ENCODE measurements at regions not wholly inside any gene's neighbourhood (a gene's known extent, or its start where the extent isn't known, plus 50 kb on each side); places are given as distances from the start of the nearest gene placed in this dataset.
"Not testable (repeated sequence)": the region's sequence is repeated elsewhere in the genome, so short reads cannot be mapped to it uniquely, and the experiment has no call there.

DNA sequence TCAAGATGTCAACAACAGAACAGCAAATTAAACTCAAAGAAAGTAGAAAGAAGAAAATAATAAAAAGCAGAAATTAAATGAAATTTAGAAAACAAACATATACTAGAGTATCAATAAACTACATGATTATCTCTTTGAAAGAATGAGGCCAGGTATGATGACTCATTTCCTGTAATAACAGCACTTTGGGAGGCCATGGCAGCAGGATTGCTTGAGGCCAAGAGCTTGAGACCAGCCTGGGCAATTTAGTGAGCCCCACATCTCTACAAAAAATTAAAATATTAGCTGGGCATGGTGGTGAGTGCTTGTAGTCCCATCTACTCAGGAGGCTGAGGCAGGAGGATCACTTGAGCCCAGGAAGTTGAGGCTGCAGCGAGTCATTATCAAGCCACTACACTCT, 232.5 kb downstream of the RAB11FIP4 start:
- WGBS, 2 donors (ENCODE audit: low coverage in 1 of 2) = 70 to 73% methylated on average over 1 of the region's 1 CpG
- no peak overlapping the region for H3K27ac ChIP-seq
- intact Hi-C loops (cut with DNase I; ENCODE audit: low total_unique reads) (no loop called here), in situ Hi-C loops (cut with MboI; ENCODE audit: low pct_ligation_motif_present in 1 of 4, low pct_unique_long_range_greater_than_20kb in 1 of 4, low sequenced_read_pairs in 3 of 4) (no loop called here)
- H3K9me3 ChIP-seq = peaks cover 5 to 7% of the 10 kb centered on the region in 2 donors
- H3K4me3 ChIP-seq = no peak overlapping the region
- H3K36me3 ChIP-seq = no peaks in the 10 kb centered on the region
- TF ChIP-seq POLR2AphosphoS5 (IDR thresholded peaks at IDR 0.05) = no peak
- no peak for TF ChIP-seq POLR2A (IDR thresholded peaks at IDR 0.05)
- no peak for TF ChIP-seq EP300 (IDR thresholded peaks at IDR 0.05; ENCODE audit: low read depth)
- TF ChIP-seq, protein P1, sequence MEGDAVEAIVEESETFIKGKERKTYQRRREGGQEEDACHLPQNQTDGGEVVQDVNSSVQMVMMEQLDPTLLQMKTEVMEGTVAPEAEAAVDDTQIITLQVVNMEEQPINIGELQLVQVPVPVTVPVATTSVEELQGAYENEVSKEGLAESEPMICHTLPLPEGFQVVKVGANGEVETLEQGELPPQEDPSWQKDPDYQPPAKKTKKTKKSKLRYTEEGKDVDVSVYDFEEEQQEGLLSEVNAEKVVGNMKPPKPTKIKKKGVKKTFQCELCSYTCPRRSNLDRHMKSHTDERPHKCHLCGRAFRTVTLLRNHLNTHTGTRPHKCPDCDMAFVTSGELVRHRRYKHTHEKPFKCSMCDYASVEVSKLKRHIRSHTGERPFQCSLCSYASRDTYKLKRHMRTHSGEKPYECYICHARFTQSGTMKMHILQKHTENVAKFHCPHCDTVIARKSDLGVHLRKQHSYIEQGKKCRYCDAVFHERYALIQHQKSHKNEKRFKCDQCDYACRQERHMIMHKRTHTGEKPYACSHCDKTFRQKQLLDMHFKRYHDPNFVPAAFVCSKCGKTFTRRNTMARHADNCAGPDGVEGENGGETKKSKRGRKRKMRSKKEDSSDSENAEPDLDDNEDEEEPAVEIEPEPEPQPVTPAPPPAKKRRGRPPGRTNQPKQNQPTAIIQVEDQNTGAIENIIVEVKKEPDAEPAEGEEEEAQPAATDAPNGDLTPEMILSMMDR (IDR thresholded peaks at IDR 0.05) = no peak
- no peaks in the 10 kb centered on the region for H3K4me1 ChIP-seq
- DNase-seq = no peak
- no peaks in the 10 kb centered on the region for H3K27me3 ChIP-seq

- intact Hi-C loops (cut with DNase I; ENCODE audit: low total_unique reads) = no loop called here
- H3K4me1 ChIP-seq = no peaks in the 10 kb centered on the region
- no peak overlapping the region for H3K4me3 ChIP-seq
- no peaks in the 10 kb centered on the region for H3K36me3 ChIP-seq
- no peak overlapping the region for H3K27ac ChIP-seq
- in situ Hi-C loops (cut with MboI; ENCODE audit: low pct_ligation_motif_present in 1 of 4, low pct_unique_long_range_greater_than_20kb in 1 of 4, low sequenced_read_pairs in 3 of 4) = no loop called here
- H3K27me3 ChIP-seq = no peaks in the 10 kb centered on the region
- H3K9me3 ChIP-seq = peaks cover 5 to 7% of the 10 kb centered on the region in 2 donors
- no peak for TF ChIP-seq POLR2AphosphoS5 (IDR thresholded peaks at IDR 0.05)
- TF ChIP-seq, protein P1 (IDR thresholded peaks at IDR 0.05) = no peak
- WGBS, 2 donors (ENCODE audit: low coverage in 1 of 2) = 59 to 72% methylated on average over 3 of the region's 3 CpGs
- no peak for DNase-seq
These were observed 231.0 kb downstream of the RAB11FIP4 start for GRCh38 chr17:31622500-31622899.

GRCh38 chr17:31621566-31621965, 230.1 kb downstream of the RAB11FIP4 start:
- H3K4me3 ChIP-seq = no peak overlapping the region
- no peaks in the 10 kb centered on the region for H3K4me1 ChIP-seq
- H3K9me3 ChIP-seq = peaks cover 5 to 7% of the 10 kb centered on the region in 2 donors
- intact Hi-C loops (cut with DNase I; ENCODE audit: low total_unique reads) = no loop called here
- no peak overlapping the region for H3K27ac ChIP-seq
- TF ChIP-seq, protein P1 (IDR thresholded peaks at IDR 0.05) = no peak
- TF ChIP-seq POLR2A (IDR thresholded peaks at IDR 0.05) = no peak
- TF ChIP-seq POLR2AphosphoS5 (IDR thresholded peaks at IDR 0.05) = no peak
- no peaks in the 10 kb centered on the region for H3K36me3 ChIP-seq
- in situ Hi-C loops (cut with MboI; ENCODE audit: low pct_ligation_motif_present in 1 of 4, low pct_unique_long_range_greater_than_20kb in 1 of 4, low sequenced_read_pairs in 3 of 4) = no loop called here
- WGBS, 2 donors (ENCODE audit: low coverage in 1 of 2) = 74 to 77% methylated on average over 4 of the region's 4 CpGs
- DNase-seq = no peak
- H3K27me3 ChIP-seq = no peaks in the 10 kb centered on the region

GRCh38 chr17:31611053-31611452, 219.6 kb downstream of the RAB11FIP4 start:
- H3K36me3 ChIP-seq; H3K4me1 ChIP-seq; intact Hi-C loops (cut with DNase I; ENCODE audit: low total_unique reads); H3K27ac ChIP-seq; in situ Hi-C loops (cut with MboI; ENCODE audit: low pct_ligation_motif_present in 1 of 4, low pct_unique_long_range_greater_than_20kb in 1 of 4, low sequenced_read_pairs in 3 of 4); H3K27me3 ChIP-seq; DNase-seq; H3K4me3 ChIP-seq; H3K9me3 ChIP-seq: not testable (repeated sequence)
- 66 to 72% methylated on average over 4 of the region's 4 CpGs for WGBS, 2 donors (ENCODE audit: low coverage in 1 of 2)

DNA sequence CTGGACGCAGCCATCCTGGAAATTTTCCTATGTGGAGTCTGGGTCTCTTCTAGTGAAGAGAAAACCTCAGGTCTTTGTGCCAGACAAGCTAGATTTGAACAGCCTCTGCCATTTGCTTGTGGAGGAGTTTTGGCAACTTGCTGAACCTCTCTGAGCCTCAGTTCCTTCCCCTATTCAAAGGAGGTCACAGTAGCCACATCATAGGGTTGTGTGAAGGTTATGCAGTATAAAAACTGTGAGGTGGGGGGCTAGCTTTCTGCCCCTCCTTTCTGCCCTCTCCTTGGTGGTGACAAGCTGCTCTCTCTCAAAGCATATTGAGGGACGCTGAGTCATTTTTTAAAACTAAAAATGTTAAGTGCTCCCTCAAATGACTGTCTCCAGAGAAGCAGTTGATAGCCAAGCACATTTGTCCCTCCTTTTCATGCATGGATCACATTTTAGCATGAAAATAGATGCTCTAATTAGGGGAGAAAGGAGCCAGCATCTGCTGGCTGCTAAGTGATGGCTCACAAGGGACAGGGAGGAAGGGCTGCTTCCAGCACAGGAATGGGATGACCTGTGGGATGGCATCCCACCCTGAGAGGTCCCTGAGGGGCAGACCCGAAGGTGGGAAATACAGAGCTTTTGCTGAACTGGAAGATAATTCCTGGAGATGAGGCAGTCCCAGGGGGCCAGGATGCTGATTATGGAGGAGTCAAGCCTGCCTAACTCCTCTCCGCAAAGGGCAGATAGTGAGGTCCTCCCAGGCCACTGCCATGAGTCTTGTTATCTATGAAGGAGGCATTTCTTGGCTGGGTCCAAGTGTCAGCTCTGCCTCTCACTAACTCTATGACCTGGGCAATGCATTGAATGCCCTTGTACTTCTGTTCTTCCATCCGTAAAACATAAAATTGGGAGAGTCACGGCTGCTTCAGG, 218.8 kb downstream of the RAB11FIP4 start:
- Histone ChIP-seq H3K27me3 (no peaks in the 10 kb centered on the region), H3K27ac (no peak overlapping the region), H3K4me1 (no peaks in the 10 kb centered on the region), H3K9me3 (no peaks in the 10 kb centered on the region), H3K36me3 (no peaks in the 10 kb centered on the region), H3K4me3 (no peak overlapping the region)
- in situ Hi-C loops (cut with MboI; ENCODE audit: low pct_ligation_motif_present in 1 of 4, low pct_unique_long_range_greater_than_20kb in 1 of 4, low sequenced_read_pairs in 3 of 4) = no loop called here
- intact Hi-C loops (cut with DNase I; ENCODE audit: low total_unique reads) = no loop called here
- TF ChIP-seq POLR2A (IDR thresholded peaks at IDR 0.05) (no peak), POLR2AphosphoS5 (IDR thresholded peaks at IDR 0.05) (no peak), EP300 (IDR thresholded peaks at IDR 0.05; ENCODE audit: low read depth) (no peak)
- TF ChIP-seq, protein P1 (IDR thresholded peaks at IDR 0.05) = no peak
- DNase-seq = no peak
- 80 to 87% methylated on average over 1 to 6 of the region's 6 CpGs for WGBS, 2 donors (ENCODE audit: low coverage in 1 of 2)
